ENCODE measurements at regions not wholly inside any gene's neighbourhood (a gene's known extent, or its start where the extent isn't known, plus 50 kb on each side); places are given as distances from the start of the nearest gene placed in this dataset.

DNA sequence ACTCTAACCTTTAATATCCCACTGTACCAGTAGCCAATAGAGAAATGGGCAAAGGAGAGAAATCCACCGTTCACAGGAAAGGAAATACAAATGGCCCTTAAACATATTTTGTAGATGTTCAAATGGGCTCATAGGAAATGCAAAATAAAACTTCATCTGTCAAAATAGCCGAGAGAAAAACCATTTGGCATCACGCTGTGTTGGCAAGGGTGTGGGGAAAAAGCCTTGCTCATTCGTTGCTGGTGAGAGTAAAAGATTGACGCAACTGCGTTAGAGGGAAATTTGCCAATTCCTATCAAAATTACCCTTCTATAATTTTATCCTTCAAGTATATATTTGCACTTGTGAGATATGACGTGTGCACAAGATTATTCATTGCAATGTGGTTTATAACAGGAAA, 131.9 kb downstream of the EIF4E start:
- TF ChIP-seq, protein P1, sequence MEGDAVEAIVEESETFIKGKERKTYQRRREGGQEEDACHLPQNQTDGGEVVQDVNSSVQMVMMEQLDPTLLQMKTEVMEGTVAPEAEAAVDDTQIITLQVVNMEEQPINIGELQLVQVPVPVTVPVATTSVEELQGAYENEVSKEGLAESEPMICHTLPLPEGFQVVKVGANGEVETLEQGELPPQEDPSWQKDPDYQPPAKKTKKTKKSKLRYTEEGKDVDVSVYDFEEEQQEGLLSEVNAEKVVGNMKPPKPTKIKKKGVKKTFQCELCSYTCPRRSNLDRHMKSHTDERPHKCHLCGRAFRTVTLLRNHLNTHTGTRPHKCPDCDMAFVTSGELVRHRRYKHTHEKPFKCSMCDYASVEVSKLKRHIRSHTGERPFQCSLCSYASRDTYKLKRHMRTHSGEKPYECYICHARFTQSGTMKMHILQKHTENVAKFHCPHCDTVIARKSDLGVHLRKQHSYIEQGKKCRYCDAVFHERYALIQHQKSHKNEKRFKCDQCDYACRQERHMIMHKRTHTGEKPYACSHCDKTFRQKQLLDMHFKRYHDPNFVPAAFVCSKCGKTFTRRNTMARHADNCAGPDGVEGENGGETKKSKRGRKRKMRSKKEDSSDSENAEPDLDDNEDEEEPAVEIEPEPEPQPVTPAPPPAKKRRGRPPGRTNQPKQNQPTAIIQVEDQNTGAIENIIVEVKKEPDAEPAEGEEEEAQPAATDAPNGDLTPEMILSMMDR (IDR thresholded peaks at IDR 0.05) = no peak
- TF ChIP-seq POLR2AphosphoS5 (IDR thresholded peaks at IDR 0.05; ENCODE audit: low read depth, low read length) (no peak), REST (IDR thresholded peaks at IDR 0.05; ENCODE audit: insufficient read depth in 1 of 2, low read depth in 2 of 2, low read length in 1 of 2) (no peak), SIN3A (IDR thresholded peaks at IDR 0.05; ENCODE audit: borderline replicate concordance, insufficient read depth, low read depth, low read length) (no peak)

Measured in Panc1 (cell line).